ENCODE measurements at regions not wholly inside any gene's neighbourhood (a gene's known extent, or its start where the extent isn't known, plus 50 kb on each side); places are given as distances from the start of the nearest gene placed in this dataset.
A peak's percentile ranks its signal among the peaks of the same experiment; 100 is the strongest.
"Not testable (repeated sequence)": the region's sequence is repeated elsewhere in the genome, so short reads cannot be mapped to it uniquely, and the experiment has no call there.

- Histone ChIP-seq H3K27me3 (ENCODE audit: control insufficient read depth in 2 of 2, insufficient read depth in 1 of 2, low read length in 1 of 2) (no peaks in the 10 kb centered on the region), H3K9me3 (ENCODE audit: control insufficient read depth in 2 of 2, insufficient read depth in 1 of 2, low read length in 1 of 2) (no peaks in the 10 kb centered on the region), H3K4me1 (ENCODE audit: control insufficient read depth in 2 of 2, insufficient read depth in 2 of 2, low read length in 2 of 2) (no peaks in the 10 kb centered on the region), H3K4me3 (ENCODE audit: low read length in 2 of 2) (no peak overlapping the region), H3K36me3 (ENCODE audit: control insufficient read depth in 2 of 2, insufficient read depth in 2 of 2, low read length in 1 of 2) (no peaks in the 10 kb centered on the region), H3K27ac (ENCODE audit: low read depth in 1 of 2, low read length in 1 of 2) (no peak overlapping the region)
- no peak for DNase-seq (ENCODE audit: low read depth in 6 of 9, low spot score in 9 of 9)
- 98% methylated on average over 4 of the region's 4 CpGs for WGBS
These were observed 73.9 kb upstream of the CAPRIN1 start for GRCh38 chr11:33977676-33978075.

GRCh38 chr11:33976495-33977199 lies 74.9 kb upstream of the CAPRIN1 start:
- no peaks in the 10 kb centered on the region for H3K36me3 ChIP-seq (ENCODE audit: control insufficient read depth in 2 of 2, insufficient read depth in 2 of 2, low read length in 1 of 2)
- no peak overlapping the region for H3K4me3 ChIP-seq (ENCODE audit: low read length in 2 of 2)
- DNase-seq (ENCODE audit: low read depth in 6 of 9, low spot score in 9 of 9): no peak
- H3K9me3 ChIP-seq (ENCODE audit: control insufficient read depth in 2 of 2, insufficient read depth in 1 of 2, low read length in 1 of 2): no peaks in the 10 kb centered on the region
- H3K27ac ChIP-seq (ENCODE audit: low read depth in 1 of 2, low read length in 1 of 2): no peak overlapping the region
- H3K4me1 ChIP-seq (ENCODE audit: control insufficient read depth in 2 of 2, insufficient read depth in 2 of 2, low read length in 2 of 2): no peaks in the 10 kb centered on the region
- H3K27me3 ChIP-seq (ENCODE audit: control insufficient read depth in 2 of 2, insufficient read depth in 1 of 2, low read length in 1 of 2): no peaks in the 10 kb centered on the region
- 95% methylated on average over 7 of the region's 7 CpGs for WGBS

GRCh38 chr11:33974804-33975203 lies 76.7 kb upstream of the CAPRIN1 start:
- Histone ChIP-seq H3K4me3 (ENCODE audit: low read length in 2 of 2) (no peak overlapping the region), H3K27ac (ENCODE audit: low read depth in 1 of 2, low read length in 1 of 2) (no peak overlapping the region), H3K36me3 (ENCODE audit: control insufficient read depth in 2 of 2, insufficient read depth in 2 of 2, low read length in 1 of 2) (no peaks in the 10 kb centered on the region), H3K9me3 (ENCODE audit: control insufficient read depth in 2 of 2, insufficient read depth in 1 of 2, low read length in 1 of 2) (no peaks in the 10 kb centered on the region), H3K27me3 (ENCODE audit: control insufficient read depth in 2 of 2, insufficient read depth in 1 of 2, low read length in 1 of 2) (no peaks in the 10 kb centered on the region), H3K4me1 (ENCODE audit: control insufficient read depth in 2 of 2, insufficient read depth in 2 of 2, low read length in 2 of 2) (no peaks in the 10 kb centered on the region)
- no peak for DNase-seq (ENCODE audit: low read depth in 6 of 9, low spot score in 9 of 9)
- WGBS: 95% methylated on average over 4 of the region's 4 CpGs

GRCh38 chr11:33971530-33971929 lies 79.7 kb upstream of the LMO2 start:
- H3K27ac ChIP-seq (ENCODE audit: low read depth in 1 of 2, low read length in 1 of 2); DNase-seq (ENCODE audit: low read depth in 6 of 9, low spot score in 9 of 9): not testable (repeated sequence)
- 95% methylated on average over 12 of the region's 12 CpGs for WGBS

GRCh38 chr11:33970984-33971466 lies 79.1 kb upstream of the LMO2 start:
- no peaks in the 10 kb centered on the region for H3K36me3 ChIP-seq (ENCODE audit: control insufficient read depth in 2 of 2, insufficient read depth in 2 of 2, low read length in 1 of 2)
- 25% methylated on average over 8 of the region's 8 CpGs for WGBS
- peak in 5 of 9 donors; percentile 7 to 52 (median 18) for DNase-seq (ENCODE audit: low read depth in 6 of 9, low spot score in 9 of 9)
- no peaks in the 10 kb centered on the region for H3K4me1 ChIP-seq (ENCODE audit: control insufficient read depth in 2 of 2, insufficient read depth in 2 of 2, low read length in 2 of 2)
- H3K4me3 ChIP-seq (ENCODE audit: low read length in 2 of 2): no peak overlapping the region
- no peaks in the 10 kb centered on the region for H3K27me3 ChIP-seq (ENCODE audit: control insufficient read depth in 2 of 2, insufficient read depth in 1 of 2, low read length in 1 of 2)
- H3K27ac ChIP-seq (ENCODE audit: low read depth in 1 of 2, low read length in 1 of 2): no peak overlapping the region
- no peaks in the 10 kb centered on the region for H3K9me3 ChIP-seq (ENCODE audit: control insufficient read depth in 2 of 2, insufficient read depth in 1 of 2, low read length in 1 of 2)

More at GRCh38 chr11:33971530-33971929, 79.7 kb upstream of the LMO2 start:
- H3K9me3 ChIP-seq (ENCODE audit: control insufficient read depth in 2 of 2, insufficient read depth in 1 of 2, low read length in 1 of 2); H3K27me3 ChIP-seq (ENCODE audit: control insufficient read depth in 2 of 2, insufficient read depth in 1 of 2, low read length in 1 of 2); H3K4me3 ChIP-seq (ENCODE audit: low read length in 2 of 2); H3K4me1 ChIP-seq (ENCODE audit: control insufficient read depth in 2 of 2, insufficient read depth in 2 of 2, low read length in 2 of 2); H3K36me3 ChIP-seq (ENCODE audit: control insufficient read depth in 2 of 2, insufficient read depth in 2 of 2, low read length in 1 of 2): not testable (repeated sequence)

- H3K4me3 ChIP-seq (ENCODE audit: low read length in 2 of 2): no peak overlapping the region
- H3K9me3 ChIP-seq (ENCODE audit: control insufficient read depth in 2 of 2, insufficient read depth in 1 of 2, low read length in 1 of 2): no peaks in the 10 kb centered on the region
- no peaks in the 10 kb centered on the region for H3K4me1 ChIP-seq (ENCODE audit: control insufficient read depth in 2 of 2, insufficient read depth in 2 of 2, low read length in 2 of 2)
- no peak overlapping the region for H3K27ac ChIP-seq (ENCODE audit: low read depth in 1 of 2, low read length in 1 of 2)
- WGBS: 95% methylated on average over 6 of the region's 6 CpGs
- no peak for DNase-seq (ENCODE audit: low read depth in 6 of 9, low spot score in 9 of 9)
- no peaks in the 10 kb centered on the region for H3K27me3 ChIP-seq (ENCODE audit: control insufficient read depth in 2 of 2, insufficient read depth in 1 of 2, low read length in 1 of 2)
- no peaks in the 10 kb centered on the region for H3K36me3 ChIP-seq (ENCODE audit: control insufficient read depth in 2 of 2, insufficient read depth in 2 of 2, low read length in 1 of 2)
These were observed 75.6 kb upstream of the LMO2 start for GRCh38 chr11:33967451-33967850.

- no peak for DNase-seq (ENCODE audit: low read depth in 6 of 9, low spot score in 9 of 9)
- no peaks in the 10 kb centered on the region for H3K4me1 ChIP-seq (ENCODE audit: control insufficient read depth in 2 of 2, insufficient read depth in 2 of 2, low read length in 2 of 2)
- 97% methylated on average over 1 of the region's 1 CpG for WGBS
- H3K9me3 ChIP-seq (ENCODE audit: control insufficient read depth in 2 of 2, insufficient read depth in 1 of 2, low read length in 1 of 2): no peaks in the 10 kb centered on the region
- no peak overlapping the region for H3K4me3 ChIP-seq (ENCODE audit: low read length in 2 of 2)
- H3K27ac ChIP-seq (ENCODE audit: low read depth in 1 of 2, low read length in 1 of 2): no peak overlapping the region
- H3K36me3 ChIP-seq (ENCODE audit: control insufficient read depth in 2 of 2, insufficient read depth in 2 of 2, low read length in 1 of 2): no peaks in the 10 kb centered on the region
- no peaks in the 10 kb centered on the region for H3K27me3 ChIP-seq (ENCODE audit: control insufficient read depth in 2 of 2, insufficient read depth in 1 of 2, low read length in 1 of 2)
These were observed 73.2 kb upstream of the LMO2 start for GRCh38 chr11:33965032-33965431.

GRCh38 chr11:33959855-33960400 lies 68.1 kb upstream of the LMO2 start:
- Histone ChIP-seq H3K36me3 (ENCODE audit: control insufficient read depth in 2 of 2, insufficient read depth in 2 of 2, low read length in 1 of 2) (no peaks in the 10 kb centered on the region), H3K27me3 (ENCODE audit: control insufficient read depth in 2 of 2, insufficient read depth in 1 of 2, low read length in 1 of 2) (no peaks in the 10 kb centered on the region), H3K9me3 (ENCODE audit: control insufficient read depth in 2 of 2, insufficient read depth in 1 of 2, low read length in 1 of 2) (no peaks in the 10 kb centered on the region), H3K4me1 (ENCODE audit: control insufficient read depth in 2 of 2, insufficient read depth in 2 of 2, low read length in 2 of 2) (no peaks in the 10 kb centered on the region), H3K4me3 (ENCODE audit: low read length in 2 of 2) (no peak overlapping the region), H3K27ac (ENCODE audit: low read depth in 1 of 2, low read length in 1 of 2) (no peak overlapping the region)
- 87% methylated on average over 3 of the region's 3 CpGs for WGBS
- no peak for DNase-seq (ENCODE audit: low read depth in 6 of 9, low spot score in 9 of 9)

- Histone ChIP-seq H3K27me3 (ENCODE audit: control insufficient read depth in 2 of 2, insufficient read depth in 1 of 2, low read length in 1 of 2) (no peaks in the 10 kb centered on the region), H3K36me3 (ENCODE audit: control insufficient read depth in 2 of 2, insufficient read depth in 2 of 2, low read length in 1 of 2) (no peaks in the 10 kb centered on the region), H3K4me1 (ENCODE audit: control insufficient read depth in 2 of 2, insufficient read depth in 2 of 2, low read length in 2 of 2) (no peaks in the 10 kb centered on the region), H3K27ac (ENCODE audit: low read depth in 1 of 2, low read length in 1 of 2) (no peak overlapping the region), H3K9me3 (ENCODE audit: control insufficient read depth in 2 of 2, insufficient read depth in 1 of 2, low read length in 1 of 2) (no peaks in the 10 kb centered on the region), H3K4me3 (ENCODE audit: low read length in 2 of 2) (no peak overlapping the region)
- 96% methylated on average over 6 of the region's 6 CpGs for WGBS
- no peak for DNase-seq (ENCODE audit: low read depth in 6 of 9, low spot score in 9 of 9)
These were observed 65.5 kb upstream of the LMO2 start for GRCh38 chr11:33957304-33957917.

Measured in thymus (tissue), 11 donors.